ENCODE measurements at regions not wholly inside any gene's neighbourhood (a gene's known extent, or its start where the extent isn't known, plus 50 kb on each side); places are given as distances from the start of the nearest gene placed in this dataset.

DNA sequence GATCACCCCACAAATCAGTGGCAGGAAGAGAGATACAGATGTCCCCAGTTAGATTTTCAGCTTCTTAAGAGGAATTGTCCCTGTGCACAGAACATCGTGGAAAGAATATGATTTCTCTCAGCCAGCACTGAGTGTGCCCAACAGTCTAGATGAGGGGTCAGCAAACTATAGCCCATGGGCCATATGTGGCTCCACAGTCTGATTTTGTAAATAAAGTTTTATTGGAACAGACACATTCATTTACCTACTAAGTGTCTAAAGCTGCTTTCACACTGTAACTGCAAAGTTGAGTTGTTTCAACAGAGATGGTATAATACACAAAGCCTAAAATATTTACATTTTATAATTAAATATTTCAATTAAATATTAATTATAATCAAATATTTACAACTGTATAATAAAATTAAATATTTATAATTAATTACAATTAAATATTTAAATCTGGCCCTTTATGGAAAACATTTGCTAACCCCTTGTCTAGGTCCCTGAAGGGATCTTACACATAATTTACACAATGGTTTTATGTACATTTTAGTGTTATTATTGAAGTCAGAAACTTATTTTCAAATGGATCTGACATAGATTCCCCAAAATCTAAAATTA lies 407.6 kb downstream of the PTPRU start:
- no peak for TF ChIP-seq ZFX (IDR thresholded peaks at IDR 0.05)
- no peak for TF ChIP-seq SP1 (IDR thresholded peaks at IDR 0.05; ENCODE audit: low read depth)
- TF ChIP-seq CEBPB (IDR thresholded peaks at IDR 0.05; ENCODE audit: low read depth) = no peak
- no peak for TF ChIP-seq SIN3A (IDR thresholded peaks at IDR 0.05; ENCODE audit: low read depth)
- TF ChIP-seq FOSL1 (IDR thresholded peaks at IDR 0.05; ENCODE audit: low read depth) = no peak
- TF ChIP-seq, protein P1, sequence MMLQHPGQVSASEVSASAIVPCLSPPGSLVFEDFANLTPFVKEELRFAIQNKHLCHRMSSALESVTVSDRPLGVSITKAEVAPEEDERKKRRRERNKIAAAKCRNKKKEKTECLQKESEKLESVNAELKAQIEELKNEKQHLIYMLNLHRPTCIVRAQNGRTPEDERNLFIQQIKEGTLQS (IDR thresholded peaks at IDR 0.05) = no peak
- TF ChIP-seq SRF (IDR thresholded peaks at IDR 0.05; ENCODE audit: low read depth) = no peak
- TF ChIP-seq, protein P2, sequence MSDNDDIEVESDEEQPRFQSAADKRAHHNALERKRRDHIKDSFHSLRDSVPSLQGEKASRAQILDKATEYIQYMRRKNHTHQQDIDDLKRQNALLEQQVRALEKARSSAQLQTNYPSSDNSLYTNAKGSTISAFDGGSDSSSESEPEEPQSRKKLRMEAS (IDR thresholded peaks at IDR 0.05) = no peak
- TF ChIP-seq ZNF274 (IDR thresholded peaks at IDR 0.05; ENCODE audit: low read depth, low read length) = no peak
- TF ChIP-seq JUND (IDR thresholded peaks at IDR 0.05) = no peak
- TF ChIP-seq, protein P3, sequence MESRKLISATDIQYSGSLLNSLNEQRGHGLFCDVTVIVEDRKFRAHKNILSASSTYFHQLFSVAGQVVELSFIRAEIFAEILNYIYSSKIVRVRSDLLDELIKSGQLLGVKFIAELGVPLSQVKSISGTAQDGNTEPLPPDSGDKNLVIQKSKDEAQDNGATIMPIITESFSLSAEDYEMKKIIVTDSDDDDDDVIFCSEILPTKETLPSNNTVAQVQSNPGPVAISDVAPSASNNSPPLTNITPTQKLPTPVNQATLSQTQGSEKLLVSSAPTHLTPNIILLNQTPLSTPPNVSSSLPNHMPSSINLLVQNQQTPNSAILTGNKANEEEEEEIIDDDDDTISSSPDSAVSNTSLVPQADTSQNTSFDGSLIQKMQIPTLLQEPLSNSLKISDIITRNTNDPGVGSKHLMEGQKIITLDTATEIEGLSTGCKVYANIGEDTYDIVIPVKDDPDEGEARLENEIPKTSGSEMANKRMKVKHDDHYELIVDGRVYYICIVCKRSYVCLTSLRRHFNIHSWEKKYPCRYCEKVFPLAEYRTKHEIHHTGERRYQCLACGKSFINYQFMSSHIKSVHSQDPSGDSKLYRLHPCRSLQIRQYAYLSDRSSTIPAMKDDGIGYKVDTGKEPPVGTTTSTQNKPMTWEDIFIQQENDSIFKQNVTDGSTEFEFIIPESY (IDR thresholded peaks at IDR 0.05; ENCODE audit: extremely low read depth, insufficient replicate concordance, low read length) = no peak
- H3K4me1 ChIP-seq (ENCODE audit: control insufficient read depth in 1 of 2, insufficient read depth in 2 of 2, low read length in 2 of 2) = peaks cover 17 to 24% of the 10 kb centered on the region in 2 experiments
- DNase-seq (ENCODE audit: low read depth, low spot score) = no peak
- no peak for ATAC-seq
- ChIA-PET RAD21 (ENCODE audit: low non-redundant PET in 1 of 2, low total read pairs in 2 of 2, uncharacterized antibody in 2 of 2, unreplicated experiment in 2 of 2) (no interaction called here), CTCF (no interaction called here), POLR2A (no interaction called here)
- H3K9me2 ChIP-seq (ENCODE audit: insufficient read depth) = no peaks in the 10 kb centered on the region
- H3K27ac ChIP-seq (ENCODE audit: low read depth, low read length) = no peak overlapping the region
- H4K20me1 ChIP-seq (ENCODE audit: insufficient read depth) = no peaks in the 10 kb centered on the region
- H3K27me3 ChIP-seq (ENCODE audit: insufficient read depth, low read length) = no peaks in the 10 kb centered on the region
- intact Hi-C loops (cut with micrococcal nuclease) = no loop called here
- H3K9me3 ChIP-seq (ENCODE audit: control insufficient read depth in 1 of 2, insufficient read depth in 1 of 2, low read depth in 1 of 2, low read length in 2 of 2) = no peaks in the 10 kb centered on the region
- H3K4me2 ChIP-seq (ENCODE audit: low read length) = no peak overlapping the region
- no peaks in the 10 kb centered on the region for H3K79me2 ChIP-seq (ENCODE audit: insufficient read depth, low read length)
- H3K9ac ChIP-seq (ENCODE audit: low read length) = no peak overlapping the region
- no peak overlapping the region for H3K4me3 ChIP-seq (replicated peaks in 1 of 2; ENCODE audit: low read depth in 1 of 2, low read length in 2 of 2)
- no TSS peak for BruUV-seq (replicated peaks)
- no peaks in the 10 kb centered on the region for H3K36me3 ChIP-seq (ENCODE audit: control insufficient read depth in 1 of 2, insufficient read depth in 2 of 2, low read length in 2 of 2)
- no peak overlapping the region for H2AFZ ChIP-seq (ENCODE audit: low read depth, low read length, poor library complexity, severe bottlenecking)

Data from HCT116 (cell line).